Fibroblast of mammary gland (primary cell): ENCODE measurements at regions not wholly inside any gene's neighbourhood (a gene's known extent, or its start where the extent isn't known, plus 50 kb on each side); places are given as distances from the start of the nearest gene placed in this dataset.

Experiments used
- DNase-seq: peaks from one replicate; pipeline ENCODE4 v3.0.0-alpha.2; 2010; ENCODE audit warnings: low read depth
- H3K4me3 ChIP-seq: 2 replicates; pipeline ENCODE4 v1.5.1; 2011; ENCODE audit warnings: low read depth, mild to moderate bottlenecking, low read length, moderate library complexity; ENCODE audit not compliant: control insufficient read depth
- TF ChIP-seq, protein P1 (sequence below): conservative IDR thresholded peaks from 2 replicates; pipeline ENCODE4 v1.5.1; 2011; ENCODE audit warnings: low read depth, low read length, inconsistent platforms; ENCODE audit not compliant: control insufficient read depth, insufficient read depth

DNA sequence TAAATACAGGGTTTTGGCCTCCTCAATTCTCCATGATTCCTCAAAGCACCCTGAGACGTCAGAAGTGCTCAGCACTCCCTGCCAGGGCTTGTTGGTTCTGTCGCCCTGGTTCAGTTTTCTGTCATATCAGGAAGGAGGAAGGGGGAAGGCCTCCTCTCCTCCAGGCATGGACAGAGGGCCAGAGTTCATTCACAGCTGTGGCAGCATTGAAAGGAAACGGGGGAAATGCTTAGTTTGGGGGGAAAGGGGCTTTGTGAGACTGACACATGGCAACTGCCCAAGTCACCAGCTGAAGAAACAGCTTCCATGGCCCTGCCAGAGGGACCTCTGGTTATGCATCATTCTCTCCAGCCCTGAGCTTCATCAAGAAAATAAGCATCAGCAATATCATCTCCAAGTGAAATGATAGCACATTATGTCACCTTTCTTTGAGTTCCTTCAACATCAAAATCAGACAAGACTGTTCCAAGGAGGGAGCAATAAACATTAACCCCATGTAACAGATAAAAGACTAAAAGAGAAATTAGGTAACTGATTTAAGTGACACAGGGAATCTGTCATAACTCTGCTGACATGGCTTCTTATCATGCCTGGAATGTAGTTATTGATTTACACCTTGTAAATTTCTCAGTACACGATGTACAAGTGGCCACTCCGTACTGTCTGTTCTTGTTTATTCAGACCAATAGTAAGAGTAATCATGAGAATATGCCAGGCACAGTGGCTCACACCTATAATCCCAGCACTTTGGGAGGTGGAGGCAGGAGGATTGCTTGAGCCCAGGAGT lies 103.2 kb upstream of the SLC25A33 start:
- DNase-seq: no peak
- H3K4me3 ChIP-seq: no peak overlapping the region
- TF ChIP-seq, protein P1, sequence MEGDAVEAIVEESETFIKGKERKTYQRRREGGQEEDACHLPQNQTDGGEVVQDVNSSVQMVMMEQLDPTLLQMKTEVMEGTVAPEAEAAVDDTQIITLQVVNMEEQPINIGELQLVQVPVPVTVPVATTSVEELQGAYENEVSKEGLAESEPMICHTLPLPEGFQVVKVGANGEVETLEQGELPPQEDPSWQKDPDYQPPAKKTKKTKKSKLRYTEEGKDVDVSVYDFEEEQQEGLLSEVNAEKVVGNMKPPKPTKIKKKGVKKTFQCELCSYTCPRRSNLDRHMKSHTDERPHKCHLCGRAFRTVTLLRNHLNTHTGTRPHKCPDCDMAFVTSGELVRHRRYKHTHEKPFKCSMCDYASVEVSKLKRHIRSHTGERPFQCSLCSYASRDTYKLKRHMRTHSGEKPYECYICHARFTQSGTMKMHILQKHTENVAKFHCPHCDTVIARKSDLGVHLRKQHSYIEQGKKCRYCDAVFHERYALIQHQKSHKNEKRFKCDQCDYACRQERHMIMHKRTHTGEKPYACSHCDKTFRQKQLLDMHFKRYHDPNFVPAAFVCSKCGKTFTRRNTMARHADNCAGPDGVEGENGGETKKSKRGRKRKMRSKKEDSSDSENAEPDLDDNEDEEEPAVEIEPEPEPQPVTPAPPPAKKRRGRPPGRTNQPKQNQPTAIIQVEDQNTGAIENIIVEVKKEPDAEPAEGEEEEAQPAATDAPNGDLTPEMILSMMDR: no peak

GRCh38 chr1:9437961-9438430 lies 101.3 kb upstream of the SLC25A33 start:
- TF ChIP-seq, protein P1: no peak
- peak; percentile 85 for DNase-seq
- H3K4me3 ChIP-seq: no peak overlapping the region

DNA sequence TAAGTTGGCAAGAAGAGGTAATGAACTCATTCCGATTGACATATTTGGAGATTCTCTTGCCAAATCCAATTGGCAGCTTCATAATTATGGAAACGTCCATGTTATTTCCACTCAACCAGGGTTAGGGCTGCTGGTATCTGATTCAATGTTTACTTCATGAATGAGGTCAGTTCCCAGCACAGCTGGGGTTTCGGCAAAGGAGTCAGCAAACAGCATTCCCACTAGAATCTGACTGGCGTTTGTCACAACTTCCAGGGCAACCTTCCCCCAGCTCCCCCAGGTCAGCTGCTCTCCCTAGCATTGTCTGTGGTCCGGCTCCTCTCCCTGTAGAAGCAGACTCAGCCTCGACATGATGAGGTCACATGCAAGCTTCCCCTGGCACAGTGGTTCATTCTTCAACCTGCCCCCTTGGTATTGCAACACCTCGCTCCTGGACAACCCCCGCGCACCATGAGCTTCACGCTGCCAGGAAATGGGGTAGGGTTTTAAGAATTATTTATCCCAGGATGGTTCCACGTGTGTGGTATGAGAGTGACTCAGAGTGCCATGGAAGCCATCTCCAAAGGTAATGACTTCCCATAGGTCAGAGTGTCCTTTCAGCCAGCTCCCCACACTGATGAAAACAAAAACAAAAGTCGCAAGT lies 100.7 kb upstream of the SLC25A33 start:
- H3K4me3 ChIP-seq: no peak overlapping the region
- peak; percentile 93 for DNase-seq
- TF ChIP-seq, protein P1: no peak

DNA sequence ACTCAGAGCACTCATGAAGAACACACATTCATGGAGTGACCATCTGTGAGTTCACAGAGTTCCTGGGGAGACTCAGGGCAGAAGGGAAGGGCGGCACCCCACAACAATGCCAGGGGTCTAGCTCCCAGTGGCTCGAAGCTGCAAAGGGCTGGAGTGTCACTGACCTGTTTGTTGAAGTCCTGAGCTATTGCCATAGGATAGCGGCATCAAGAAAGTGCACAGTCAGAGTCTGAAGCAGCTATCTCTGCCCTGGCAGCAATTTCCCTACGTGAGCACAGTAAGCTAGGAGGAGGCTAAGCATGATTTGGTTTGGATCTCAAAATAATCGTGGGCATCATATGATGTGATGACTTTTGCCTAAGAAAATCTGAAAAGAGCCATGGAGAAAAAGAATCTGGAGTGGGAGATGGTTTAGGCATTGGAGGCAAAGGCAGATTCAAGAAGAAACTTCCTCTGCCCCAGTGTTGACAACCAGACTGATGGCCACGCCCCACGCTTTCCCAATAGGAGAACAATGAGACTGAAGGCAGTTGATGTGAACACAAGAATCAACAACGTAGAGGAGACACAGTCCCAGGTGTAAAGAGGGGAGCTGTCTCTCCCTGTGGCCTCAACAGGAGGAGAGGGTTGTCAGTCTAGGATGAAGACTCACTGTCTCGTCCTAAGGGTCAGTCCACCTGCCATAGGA lies 100.0 kb upstream of the SLC25A33 start:
- DNase-seq: peak; percentile 21
- no peak overlapping the region for H3K4me3 ChIP-seq

DNA sequence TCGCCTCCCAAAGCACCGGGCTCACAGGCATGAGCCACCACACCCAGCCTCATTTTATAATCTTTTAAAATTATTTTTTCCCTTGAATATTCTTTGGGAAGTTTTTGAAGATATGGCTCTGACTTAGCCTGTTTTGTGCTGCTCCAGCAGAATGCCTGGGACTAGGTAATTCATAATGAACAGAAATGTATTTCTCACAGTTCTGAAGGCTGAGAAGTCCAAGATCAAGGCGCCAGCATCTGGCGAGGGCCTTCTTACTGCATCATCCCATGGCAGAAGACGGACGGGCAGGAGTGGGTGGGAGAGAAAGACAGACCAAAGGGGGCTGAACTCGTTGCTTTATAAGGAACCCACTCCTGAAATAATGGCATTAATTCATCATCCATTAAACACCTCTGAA lies 99.0 kb upstream of the SLC25A33 start:
- DNase-seq: no peak
- TF ChIP-seq, protein P1: no peak
- H3K4me3 ChIP-seq: no peak overlapping the region

More for the DNA sequence above, 100.0 kb upstream of the SLC25A33 start:
- TF ChIP-seq, protein P1: no peak

GRCh38 chr1:9440763-9441194 lies 98.5 kb upstream of the SLC25A33 start:
- TF ChIP-seq, protein P1: no peak
- no peak overlapping the region for H3K4me3 ChIP-seq
- DNase-seq: no peak
